GM21786 (cell line): ENCODE measurements at regions not wholly inside any gene's neighbourhood (a gene's known extent, or its start where the extent isn't known, plus 50 kb on each side); places are given as distances from the start of the nearest gene placed in this dataset.
"Not testable (repeated sequence)": the region's sequence is repeated elsewhere in the genome, so short reads cannot be mapped to it uniquely, and the experiment has no call there.

Experiments used
- ATAC-seq: cut with Tn5 transposase; IDR thresholded peaks from one replicate; pipeline ENCODE4 v1.9.1; 2021; ENCODE audit not compliant: unreplicated experiment

DNA sequence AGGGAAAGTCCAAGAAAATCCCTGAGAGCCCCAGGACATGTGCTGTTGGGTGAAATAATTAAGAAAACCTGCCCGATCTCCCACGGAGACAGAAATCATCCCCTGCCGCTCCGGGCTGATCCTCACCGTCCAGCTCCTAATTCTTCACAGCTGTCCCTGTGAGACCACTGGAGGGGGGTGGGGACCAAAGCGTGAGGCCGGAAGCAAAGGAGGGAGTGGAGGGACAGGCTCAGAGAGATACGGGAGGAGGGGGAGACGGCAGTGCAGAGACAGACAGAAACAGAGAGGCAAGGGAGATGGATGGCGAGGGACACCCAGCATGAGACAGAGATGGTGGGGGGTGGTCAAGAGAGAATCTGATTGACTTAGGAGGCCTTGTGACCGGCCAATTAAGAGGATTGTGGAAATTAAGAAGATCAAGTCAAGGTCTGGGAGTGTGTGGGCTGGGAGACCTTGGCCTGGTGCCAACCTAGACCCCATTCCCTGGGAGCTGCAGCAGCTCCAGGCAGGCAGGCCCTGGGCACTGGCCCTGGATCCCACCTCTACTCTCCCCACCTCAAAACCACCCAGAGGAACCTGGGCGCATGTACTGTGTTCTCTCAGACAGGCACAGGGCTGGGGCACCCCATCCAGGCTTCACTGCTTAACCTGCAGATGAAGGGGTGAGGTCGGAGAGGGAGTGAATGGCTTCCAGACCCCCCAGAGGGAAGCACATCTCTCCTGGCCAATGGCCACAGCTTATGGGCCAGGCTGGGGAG, 113.2 kb upstream of the ALDH1A3 start:
- ATAC-seq, result no peak

DNA sequence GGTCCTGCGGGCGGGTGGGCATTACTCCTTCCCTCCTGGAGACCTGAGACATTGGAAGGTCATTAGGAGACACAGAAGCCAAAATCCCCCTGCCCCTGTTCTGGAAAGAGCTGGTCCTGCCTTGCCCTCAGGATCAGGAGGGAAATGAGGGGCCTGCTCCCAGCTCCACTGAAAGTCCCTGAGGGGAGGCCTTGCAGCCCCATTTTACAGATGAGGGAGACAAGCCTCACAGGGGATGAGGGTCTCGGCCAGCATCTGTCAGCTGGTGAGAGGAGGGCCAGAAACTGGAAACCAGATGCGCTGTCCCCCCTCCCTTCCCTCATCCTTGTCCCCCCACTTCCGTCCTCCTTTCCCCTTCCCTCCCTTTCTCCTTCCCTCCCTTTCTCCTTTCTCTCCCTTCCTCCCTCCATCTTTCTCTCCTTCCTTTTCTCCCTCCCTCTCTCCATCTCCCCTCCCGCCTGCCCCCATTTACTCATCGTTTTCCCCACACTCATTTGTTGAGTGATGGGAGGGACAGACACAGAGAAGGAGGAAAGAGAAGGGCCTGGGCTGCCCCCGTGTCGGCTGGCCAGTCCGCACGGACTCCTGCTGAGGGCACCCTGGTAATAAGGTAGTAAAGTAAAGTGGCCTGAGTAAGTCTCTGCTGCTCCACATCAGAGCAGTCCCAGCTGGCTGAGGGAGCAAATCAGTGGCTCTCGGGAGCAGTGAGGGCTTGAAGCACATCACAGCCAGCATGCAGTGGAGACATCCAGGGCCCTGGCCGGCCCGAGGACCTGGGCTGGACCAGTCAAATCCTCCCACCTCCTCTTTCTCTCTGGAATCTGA, 112.4 kb upstream of the ALDH1A3 start:
- ATAC-seq, result no peak

DNA sequence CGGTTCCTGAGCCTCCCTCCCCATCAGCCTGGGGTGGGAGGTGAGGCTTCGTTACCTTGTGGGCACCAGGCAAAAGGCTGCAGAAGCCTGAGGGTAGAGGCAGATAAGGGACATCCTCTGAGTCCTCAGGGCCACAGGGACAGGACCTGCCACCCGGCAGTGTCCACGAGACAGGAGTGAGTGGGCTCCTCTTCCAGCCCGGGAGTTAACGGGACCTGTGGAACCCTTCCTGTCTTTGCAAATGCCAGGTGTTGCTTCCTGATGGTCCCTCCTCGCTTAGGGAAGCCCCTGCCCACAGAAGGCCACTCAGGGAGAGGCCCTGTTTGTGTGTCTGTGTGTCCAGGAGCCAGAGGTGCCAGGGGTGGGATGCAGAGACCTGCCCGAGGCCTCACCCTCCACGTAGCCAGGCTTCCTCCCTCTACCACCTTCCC, 111.1 kb upstream of the ALDH1A3 start:
- no peak for ATAC-seq

DNA sequence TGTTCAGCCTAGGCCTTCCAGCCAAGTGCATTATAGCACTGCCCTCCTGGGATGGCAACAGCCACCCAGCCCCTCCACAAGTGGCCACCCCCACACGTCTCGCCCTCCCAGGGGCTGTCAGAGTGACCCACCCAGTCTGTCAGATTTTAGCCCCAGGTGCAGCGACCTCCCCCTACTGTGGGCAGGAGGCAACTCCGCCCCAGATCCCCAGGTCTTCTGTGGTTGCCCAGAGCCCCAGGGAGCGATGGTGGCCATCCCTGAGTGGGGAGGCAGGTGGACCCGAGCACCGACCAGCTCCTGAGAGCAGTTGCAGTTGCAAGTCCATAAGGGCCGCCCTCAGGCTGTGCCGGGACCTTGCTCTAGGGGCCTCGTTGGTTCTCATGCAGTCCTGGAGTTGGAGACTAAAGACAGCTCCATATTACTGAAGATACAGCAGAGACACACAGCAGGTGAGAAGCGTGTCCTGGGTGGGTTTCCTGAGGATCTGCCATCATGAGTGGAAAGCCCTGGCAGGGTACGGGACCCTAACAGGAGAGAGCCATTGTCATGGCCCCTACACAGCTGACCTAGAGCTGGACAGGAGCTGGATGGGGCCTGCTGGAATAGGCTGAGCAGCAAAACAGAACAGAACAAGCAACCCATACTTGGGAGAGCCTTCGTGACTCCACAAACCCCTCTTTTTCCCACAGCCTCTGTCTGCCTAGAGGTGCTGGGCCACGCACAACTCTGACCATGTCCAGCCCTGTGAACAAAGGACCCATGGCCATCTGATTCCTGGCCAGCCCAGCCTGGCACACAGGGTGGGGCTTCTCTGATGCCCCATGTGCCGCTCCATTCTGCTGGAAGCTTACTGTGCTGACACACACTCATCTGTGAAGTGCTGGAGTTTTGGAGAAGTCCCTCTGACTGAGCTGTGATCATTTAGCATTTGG, 110.3 kb upstream of the ALDH1A3 start:
- ATAC-seq, result no peak

DNA sequence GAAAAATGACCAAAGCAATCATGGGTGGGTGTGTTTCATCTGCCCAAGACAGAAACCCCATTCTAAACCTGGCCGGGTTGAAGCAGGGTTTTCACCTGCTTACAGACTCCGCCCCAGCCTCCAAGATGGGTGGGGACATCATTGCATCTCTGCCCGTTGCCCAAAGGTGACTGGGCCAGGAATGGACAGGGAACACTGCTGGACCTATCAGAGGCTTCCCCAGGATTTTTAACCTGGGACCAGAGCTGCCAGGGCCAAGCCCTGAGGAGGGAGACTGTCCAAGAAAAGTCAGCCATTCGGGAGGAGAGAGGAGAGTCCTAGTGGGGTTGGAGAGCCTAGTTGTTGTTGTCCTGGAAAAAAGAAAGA, 109.7 kb upstream of the ALDH1A3 start:
- ATAC-seq, result no peak

DNA sequence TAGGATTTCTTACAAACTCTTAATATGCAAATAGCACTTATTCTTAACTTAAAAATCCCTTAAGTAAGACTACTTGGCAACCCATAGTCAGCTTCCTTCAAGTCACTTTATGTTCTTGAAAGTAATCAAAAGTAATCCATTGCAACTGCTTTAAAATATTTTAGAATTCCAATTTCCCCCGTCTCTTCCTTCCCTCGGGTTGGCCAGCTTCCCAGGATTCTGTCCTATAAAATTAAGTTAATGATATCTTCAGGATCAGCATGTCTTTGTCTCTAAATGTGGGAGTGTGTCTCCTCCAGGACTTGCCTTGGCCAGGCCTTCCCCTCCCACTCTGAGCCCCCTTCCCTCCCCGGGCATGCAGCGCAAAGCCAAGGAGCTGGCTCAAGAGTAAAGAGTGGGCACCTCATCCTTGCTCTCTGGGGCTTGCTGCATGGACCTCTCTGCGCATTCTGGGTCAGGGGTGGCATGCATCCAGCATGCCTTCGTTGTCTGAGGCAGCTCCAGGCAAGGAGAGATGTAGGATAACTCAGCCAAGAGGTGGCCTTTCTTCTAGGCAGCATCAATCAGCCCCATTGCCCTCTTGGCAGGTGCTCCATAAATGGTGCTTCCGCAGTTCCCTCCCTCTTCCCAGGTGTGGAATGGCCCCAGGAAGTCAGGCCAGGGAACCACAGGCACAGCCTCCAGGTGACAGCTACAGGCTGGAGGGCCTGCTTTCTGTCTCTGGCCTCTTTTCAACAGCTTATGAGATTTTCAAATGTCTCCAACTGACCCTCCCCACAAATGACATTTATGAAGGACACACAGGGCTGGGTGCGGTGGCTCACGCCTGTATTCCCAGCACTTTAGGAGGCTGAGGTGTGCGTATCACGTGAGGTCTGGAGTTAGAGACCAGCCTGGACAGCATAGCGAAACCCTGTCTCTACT, 108.7 kb upstream of the ALDH1A3 start:
- no peak for ATAC-seq

DNA sequence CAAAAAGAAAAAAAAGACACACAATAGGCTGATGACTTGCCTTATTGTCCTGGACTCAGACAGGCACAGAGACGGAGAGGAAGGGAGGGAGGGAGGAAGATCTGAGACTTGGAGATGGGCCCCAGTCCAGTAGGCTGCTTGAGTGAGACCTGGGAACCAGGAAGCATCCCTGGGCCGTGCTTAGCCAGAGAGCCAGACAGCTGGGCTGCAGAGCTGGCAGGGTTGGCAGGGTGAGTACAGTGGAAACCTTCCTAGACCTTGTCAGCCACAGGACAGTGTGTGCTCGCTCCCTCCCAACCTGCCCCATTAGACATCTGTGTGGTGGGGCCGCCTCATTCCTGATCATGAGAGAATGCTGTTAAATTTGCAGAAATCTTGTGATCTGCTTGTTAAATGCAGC, 107.9 kb upstream of the ALDH1A3 start:
- ATAC-seq, result no peak

DNA sequence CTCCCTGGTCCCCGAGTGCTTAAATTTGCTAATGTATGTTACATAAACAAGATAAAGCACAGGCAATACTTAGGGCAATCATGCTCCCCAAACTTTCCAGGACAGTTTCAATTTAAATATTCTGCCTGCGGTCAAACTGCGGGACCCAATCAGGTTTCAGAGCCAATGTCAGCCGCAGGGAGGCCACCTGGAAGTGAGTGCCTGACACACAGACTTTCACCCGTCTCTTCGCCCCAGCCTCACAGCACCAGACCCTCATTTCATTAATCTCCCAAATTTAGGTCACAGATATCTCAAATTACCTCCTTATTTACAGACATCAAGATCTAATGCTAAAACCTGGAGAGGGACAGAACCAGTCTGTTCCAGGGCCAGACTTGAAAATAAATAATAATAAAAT, 107.2 kb upstream of the ALDH1A3 start:
- ATAC-seq, result no peak

DNA sequence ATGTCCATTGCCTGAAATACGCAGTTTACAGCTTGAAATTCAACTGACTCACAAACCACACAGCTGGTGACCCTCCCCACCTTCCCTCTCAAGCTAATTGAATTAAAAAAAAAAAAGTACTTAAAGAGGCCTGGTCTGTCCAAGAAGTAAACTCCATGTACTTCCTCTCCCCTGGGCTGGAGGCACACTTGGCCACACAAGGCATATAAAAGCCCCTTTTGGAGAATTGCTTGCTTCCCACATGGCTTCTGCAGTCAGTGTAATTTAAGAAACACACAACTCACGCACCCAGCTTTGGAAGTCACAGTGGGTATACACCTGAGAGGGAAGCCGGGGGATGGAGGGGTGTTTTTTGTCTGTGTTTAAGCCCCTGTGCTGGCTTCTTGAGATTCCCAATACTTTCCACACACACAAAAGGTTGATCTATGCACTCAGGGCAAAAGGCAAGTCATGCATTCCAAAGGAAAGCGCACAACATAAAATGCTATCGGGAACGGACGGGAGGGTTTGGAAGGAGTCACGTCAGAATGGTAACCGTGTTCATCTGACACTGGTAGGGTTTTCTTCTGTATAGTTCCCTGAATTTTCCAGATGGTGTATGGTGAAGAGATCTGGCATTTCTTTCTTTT, 106.6 kb upstream of the ALDH1A3 start:
- ATAC-seq, result no peak

DNA sequence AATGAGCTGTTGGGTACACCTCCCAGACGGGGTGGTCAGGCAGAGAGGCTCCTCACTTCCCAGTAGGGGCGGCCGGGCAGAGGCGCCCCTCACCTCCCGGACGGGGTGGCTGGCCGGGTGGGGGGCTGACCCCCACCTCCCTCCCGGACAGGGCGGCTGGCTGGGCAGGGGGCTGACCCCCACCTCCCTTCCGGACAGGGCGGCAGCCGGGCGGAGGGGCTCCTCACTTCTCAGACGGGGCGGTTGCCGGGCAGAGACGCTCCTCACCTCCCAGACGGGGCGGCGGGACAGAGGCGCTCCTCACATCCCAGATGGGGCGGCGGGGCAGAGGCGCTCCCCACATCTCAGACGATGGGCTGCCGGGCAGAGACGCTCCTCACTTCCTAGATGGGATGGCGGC, 105.6 kb upstream of the ALDH1A3 start:
- not testable (repeated sequence) for ATAC-seq

DNA sequence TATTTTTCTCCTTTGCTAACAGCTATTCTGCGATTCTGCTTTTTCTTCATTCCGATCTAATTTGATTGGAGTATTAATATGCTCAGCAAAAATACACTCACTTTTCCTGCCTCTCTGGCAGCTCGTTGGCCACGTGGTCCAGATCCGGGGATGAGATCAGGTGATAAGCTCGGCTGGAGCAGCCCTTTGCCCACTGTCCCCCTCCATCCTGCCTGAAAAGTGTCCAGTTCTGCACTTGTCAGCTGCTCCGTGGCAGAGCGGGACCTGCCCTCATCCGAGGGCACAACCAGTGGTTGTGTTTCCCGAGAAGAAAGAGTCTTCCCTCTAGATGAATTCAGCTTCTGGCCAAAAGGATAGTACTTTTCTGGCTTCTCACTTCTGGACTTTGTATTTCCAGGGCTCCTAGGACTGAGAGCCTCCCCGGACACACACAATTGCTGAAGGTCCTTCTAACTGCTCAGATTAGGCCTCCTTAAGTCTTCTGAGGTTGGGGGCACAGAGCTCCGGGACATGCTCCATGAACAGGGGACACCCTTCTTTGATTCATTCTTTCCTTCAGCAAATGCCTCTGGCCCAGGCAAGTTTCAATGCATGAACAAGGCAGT, 103.9 kb upstream of the ALDH1A3 start:
- no peak for ATAC-seq

DNA sequence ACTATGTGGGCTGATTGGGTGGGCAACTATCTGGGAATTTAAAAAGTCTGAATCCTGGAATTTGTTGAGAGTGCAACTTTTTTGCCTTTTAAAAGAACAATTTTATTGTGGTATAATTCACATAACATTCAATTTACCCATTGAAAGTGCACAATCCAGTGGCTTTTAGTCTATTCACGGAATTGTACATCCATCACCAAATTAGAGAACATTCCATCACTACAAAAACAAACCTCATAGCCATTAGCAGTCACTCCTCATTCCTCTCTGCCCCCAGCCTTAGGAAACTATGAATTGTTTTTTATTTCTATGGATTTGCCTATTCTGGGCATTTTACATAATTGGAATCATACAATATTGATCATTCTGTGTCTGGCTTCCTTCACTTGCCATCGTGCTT, 101.8 kb upstream of the ALDH1A3 start:
- ATAC-seq, result no peak

DNA sequence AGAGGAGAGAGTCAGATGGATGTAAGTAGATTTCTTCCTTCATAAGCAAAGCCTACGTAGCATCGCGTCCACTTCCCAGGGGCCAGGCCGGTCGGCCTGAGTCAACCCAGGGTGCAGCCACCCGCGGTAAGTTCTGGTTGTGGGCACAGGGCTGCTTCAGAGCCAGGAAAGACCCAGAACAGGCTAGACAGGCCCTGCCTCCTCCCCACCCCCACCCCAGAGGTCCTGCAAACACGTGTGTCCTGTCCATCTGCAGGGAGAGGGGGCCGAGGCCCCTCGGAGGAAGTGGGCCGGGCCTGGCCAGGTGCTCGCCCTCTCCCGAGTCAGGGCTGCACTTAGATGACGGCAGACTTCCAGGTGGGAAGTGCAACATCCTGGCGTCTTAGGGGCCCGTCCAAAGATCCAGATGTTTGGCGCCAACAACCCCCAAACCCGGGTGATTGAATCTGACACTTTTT, 100.8 kb upstream of the ALDH1A3 start:
- ATAC-seq, result no peak

DNA sequence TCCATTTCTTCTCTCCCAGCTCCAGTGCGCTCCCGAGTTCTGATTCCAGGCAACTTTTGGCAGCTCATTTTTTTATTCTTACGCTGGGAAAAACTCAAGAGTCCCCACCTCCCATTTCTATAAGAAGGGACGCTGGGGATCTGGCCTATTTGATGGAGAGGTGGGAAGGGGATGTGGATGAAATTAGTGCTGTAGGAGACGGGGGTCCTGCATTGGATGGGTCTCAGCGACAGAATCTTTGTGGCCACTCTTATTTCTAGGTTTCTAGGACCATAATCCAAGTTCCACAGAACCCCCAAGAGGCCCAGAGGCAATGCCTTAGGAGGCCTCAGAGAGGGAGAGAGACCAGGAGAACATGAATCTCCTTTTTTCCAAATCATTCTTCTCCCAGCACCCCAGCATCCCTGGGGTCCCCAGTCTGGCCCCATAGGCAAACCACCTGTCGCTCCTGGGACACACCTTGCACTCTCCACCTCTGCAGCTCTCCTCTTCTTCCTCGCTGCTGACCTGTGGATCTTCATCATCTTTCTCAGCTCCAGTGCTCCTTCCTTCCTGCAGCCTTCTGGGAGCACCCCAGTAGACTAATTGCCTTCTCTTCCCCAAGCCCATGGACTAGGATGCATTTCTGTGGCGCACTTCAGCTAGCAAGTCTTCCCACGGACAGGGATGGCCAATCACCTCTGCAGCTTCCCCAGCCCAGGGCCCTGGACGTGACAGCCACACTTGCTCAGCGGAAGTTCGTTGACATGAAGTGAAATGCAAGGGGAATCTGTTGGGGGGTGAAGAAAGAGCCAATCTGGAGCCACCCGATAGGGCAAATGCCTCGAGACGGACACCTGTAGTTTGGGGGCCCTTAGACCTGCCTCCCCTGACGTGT, 100.1 kb upstream of the ALDH1A3 start:
- no peak for ATAC-seq

DNA sequence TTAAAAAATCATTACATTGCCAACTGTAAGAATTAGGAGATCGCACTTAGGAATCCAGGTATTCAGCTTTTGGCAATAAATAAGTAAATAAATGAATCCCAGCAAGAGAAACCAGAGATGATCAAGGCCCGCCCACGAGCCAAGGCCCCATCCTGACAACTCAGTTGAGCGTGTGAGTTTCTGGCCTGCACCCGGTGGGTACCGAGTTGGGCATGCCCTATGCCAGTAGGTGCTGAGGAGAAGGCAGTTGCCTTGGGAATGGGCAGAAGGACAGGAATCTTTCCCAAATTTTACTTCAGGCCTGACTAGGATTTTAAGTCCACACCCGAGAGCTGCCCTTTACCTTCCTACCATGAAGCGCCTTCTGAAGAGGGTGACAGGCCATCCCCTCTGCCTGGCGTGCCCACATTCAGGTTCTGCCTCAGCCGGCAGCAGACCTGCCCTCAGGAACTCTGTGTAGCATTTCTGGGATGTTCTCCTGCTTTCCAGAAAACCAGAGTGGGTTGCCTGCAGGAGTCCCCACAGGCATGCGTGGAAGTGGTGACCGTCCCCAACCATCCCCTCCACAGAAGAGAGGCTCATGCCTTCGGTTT, 99.3 kb upstream of the ALDH1A3 start:
- no peak for ATAC-seq

DNA sequence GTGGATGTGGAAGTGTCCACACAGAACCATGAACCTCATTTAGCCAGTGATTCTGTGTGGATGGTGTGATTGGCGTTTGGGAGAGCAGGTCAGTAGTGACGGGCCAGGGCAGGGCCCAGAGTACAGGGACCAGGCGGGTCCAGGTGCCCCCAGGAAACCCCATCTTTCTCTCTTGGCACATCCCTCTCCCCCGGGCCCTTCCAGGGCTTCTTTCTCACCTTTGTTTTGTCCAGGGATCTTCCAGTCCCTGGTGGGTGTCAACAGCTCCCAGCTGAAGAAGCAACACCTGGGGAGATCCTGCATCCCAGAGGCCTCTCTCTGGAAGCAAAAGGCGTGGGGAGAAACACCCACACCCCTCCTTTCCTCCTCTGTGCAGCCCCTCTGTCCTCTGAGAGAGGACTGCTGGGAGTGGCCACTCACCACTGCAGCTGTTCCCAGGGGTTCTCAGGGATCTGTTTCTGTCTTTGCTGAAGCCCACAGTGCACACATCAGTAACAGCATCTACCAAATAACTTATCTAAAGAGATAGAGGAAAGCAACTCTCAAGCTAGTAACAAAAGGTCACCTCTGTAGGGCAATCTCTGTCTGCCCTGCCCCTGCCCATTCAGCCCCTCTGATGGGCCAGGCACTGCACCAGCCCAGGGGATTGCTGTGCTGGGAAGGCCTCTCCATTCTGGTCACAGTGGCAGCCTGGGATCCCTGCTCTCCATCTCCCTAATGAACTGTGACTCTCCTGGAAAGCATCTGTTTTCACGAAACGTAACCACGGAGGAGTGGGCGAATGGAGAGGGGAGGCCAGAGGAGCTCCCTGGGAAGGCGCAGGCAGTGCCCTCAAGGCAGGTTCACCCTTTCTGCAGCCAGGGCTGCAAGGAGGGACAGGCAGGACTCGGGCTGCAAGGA, 98.3 kb upstream of the ALDH1A3 start:
- no peak for ATAC-seq

DNA sequence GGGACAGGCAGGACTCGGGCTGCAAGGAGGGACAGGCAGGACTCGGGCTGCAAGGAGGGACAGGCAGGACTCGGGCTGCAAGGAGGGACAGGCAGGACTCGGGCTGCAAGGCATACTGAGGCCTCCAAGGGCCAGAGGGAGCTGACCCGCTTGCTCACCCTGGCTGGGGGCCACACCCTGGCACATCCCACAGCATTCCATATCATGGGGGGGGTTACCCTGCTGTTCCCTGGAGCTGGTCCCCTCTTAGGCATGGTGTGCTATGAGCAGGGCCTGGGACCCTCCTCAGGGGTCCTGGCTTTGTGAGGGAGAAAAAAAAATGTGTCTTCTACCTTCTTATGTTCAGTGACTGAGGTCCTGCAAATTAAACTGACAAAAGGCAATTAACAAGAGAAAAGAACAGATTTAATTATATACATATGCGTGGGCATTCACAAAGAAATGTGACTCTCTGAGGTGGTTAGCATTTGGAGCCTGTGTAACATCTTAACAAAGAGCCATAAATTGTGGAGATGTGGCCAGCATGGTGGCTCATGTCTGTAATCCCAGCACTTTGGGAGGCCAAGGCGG, 97.6 kb upstream of the ALDH1A3 start:
- no peak for ATAC-seq
